ENCODE measurements at regions not wholly inside any gene's neighbourhood (a gene's known extent, or its start where the extent isn't known, plus 50 kb on each side); places are given as distances from the start of the nearest gene placed in this dataset.

GRCh38 chr1:167161762-167162161 is 58.9 kb upstream of the POU2F1 start:
- no peaks in the 10 kb centered on the region for H3K36me3 Mint-ChIP-seq
- H3K27ac Mint-ChIP-seq, result no peak overlapping the region
- H3K9ac ChIP-seq (ENCODE audit: insufficient read depth, low read length, poor library complexity, severe bottlenecking), result no peak overlapping the region
- H3K4me3 Mint-ChIP-seq, result no peak overlapping the region
- H3K9me3 ChIP-seq (replicated peaks in 1 of 2; ENCODE audit: control insufficient read depth in 1 of 2, insufficient read depth in 1 of 2, low read length in 2 of 2), result no peaks in the 10 kb centered on the region
- DNase-seq, result no peak
- no peaks in the 10 kb centered on the region for H3K27me3 ChIP-seq (ENCODE audit: control insufficient read depth in 2 of 2, insufficient read depth in 2 of 2, low read length in 2 of 2)
- peaks cover 0 to 4% (median 0%) of the 10 kb centered on the region in 3 donors for H3K27me3 Mint-ChIP-seq (ENCODE audit: low read depth in 3 of 3)
- WGBS (ENCODE audit: insufficient coverage), result 92% methylated on average over 4 of the region's 4 CpGs
- H2AFZ ChIP-seq (ENCODE audit: insufficient read depth, low read depth, low read length, poor library complexity, severe bottlenecking), result no peak overlapping the region
- no peak overlapping the region for H3K4me2 ChIP-seq (replicated peaks; ENCODE audit: extremely low read depth, low read length, poor library complexity, severe bottlenecking)
- no peak overlapping the region for H3K27ac ChIP-seq (ENCODE audit: low read depth in 1 of 2, low read length in 2 of 2)
- no peaks in the 10 kb centered on the region for H4K20me1 ChIP-seq (ENCODE audit: insufficient read depth, low read length)
- no peaks in the 10 kb centered on the region for H3K9me3 Mint-ChIP-seq
- no peak overlapping the region for H3K4me3 ChIP-seq (replicated peaks in 1 of 3; ENCODE audit: low read depth in 2 of 3, low read length in 3 of 3)
- H3K79me2 ChIP-seq (ENCODE audit: insufficient read depth, low read length), result no peaks in the 10 kb centered on the region
- intact Hi-C loops (cut with micrococcal nuclease), result no loop called here
- H3K36me3 ChIP-seq (replicated peaks in 1 of 2; ENCODE audit: control insufficient read depth in 1 of 2, insufficient read depth in 2 of 2, low read length in 2 of 2), result no peaks in the 10 kb centered on the region
- TF ChIP-seq CTCF (IDR thresholded peaks at IDR 0.05), result no peak
- peaks cover 3 to 6% of the 10 kb centered on the region in 2 donors for H3K4me1 ChIP-seq (ENCODE audit: control insufficient read depth in 1 of 2, insufficient read depth in 2 of 2, low read length in 2 of 2)
- peaks cover 10% of the 10 kb centered on the region for H3K4me1 Mint-ChIP-seq

GRCh38 chr1:167165219-167165618 is 55.5 kb upstream of the POU2F1 start:
- H3K79me2 ChIP-seq (ENCODE audit: insufficient read depth, low read length), result no peaks in the 10 kb centered on the region
- no peaks in the 10 kb centered on the region for H3K36me3 ChIP-seq (replicated peaks in 1 of 2; ENCODE audit: control insufficient read depth in 1 of 2, insufficient read depth in 2 of 2, low read length in 2 of 2)
- Mint-ChIP-seq H3K9me3 (peaks cover 0 to 11% (median 2%) of the 10 kb centered on the region in 7 donors), H3K27me3 (ENCODE audit: low read depth in 3 of 3) (peaks cover 0 to 8% (median 0%) of the 10 kb centered on the region in 3 donors), H3K27ac (no peak overlapping the region), H3K36me3 (no peaks in the 10 kb centered on the region), H3K4me1 (no peaks in the 10 kb centered on the region), H3K4me3 (no peak overlapping the region)
- WGBS (ENCODE audit: insufficient coverage), result no CpG with 5 or more reads among the region's 2 CpGs
- no peak overlapping the region for H3K9ac ChIP-seq (ENCODE audit: insufficient read depth, low read length, poor library complexity, severe bottlenecking)
- no peak overlapping the region for H3K4me3 ChIP-seq (replicated peaks in 1 of 3; ENCODE audit: low read depth in 2 of 3, low read length in 3 of 3)
- no peak for TF ChIP-seq CTCF (IDR thresholded peaks at IDR 0.05)
- H3K4me2 ChIP-seq (replicated peaks; ENCODE audit: extremely low read depth, low read length, poor library complexity, severe bottlenecking), result no peak overlapping the region
- no peaks in the 10 kb centered on the region for H3K4me1 ChIP-seq (ENCODE audit: control insufficient read depth in 1 of 2, insufficient read depth in 2 of 2, low read length in 2 of 2)
- H4K20me1 ChIP-seq (ENCODE audit: insufficient read depth, low read length), result no peaks in the 10 kb centered on the region
- DNase-seq, result no peak
- no peaks in the 10 kb centered on the region for H3K27me3 ChIP-seq (ENCODE audit: control insufficient read depth in 2 of 2, insufficient read depth in 2 of 2, low read length in 2 of 2)
- H3K27ac ChIP-seq (ENCODE audit: low read depth in 1 of 2, low read length in 2 of 2), result no peak overlapping the region
- no peak overlapping the region for H2AFZ ChIP-seq (ENCODE audit: insufficient read depth, low read depth, low read length, poor library complexity, severe bottlenecking)
- intact Hi-C loops (cut with micrococcal nuclease), result no loop called here
- peaks cover 0 to 3% of the 10 kb centered on the region in 2 donors for H3K9me3 ChIP-seq (replicated peaks in 1 of 2; ENCODE audit: control insufficient read depth in 1 of 2, insufficient read depth in 1 of 2, low read length in 2 of 2)
